ENCODE measurements at regions not wholly inside any gene's neighbourhood (a gene's known extent, or its start where the extent isn't known, plus 50 kb on each side); places are given as distances from the start of the nearest gene placed in this dataset.
"Not testable (repeated sequence)": the region's sequence is repeated elsewhere in the genome, so short reads cannot be mapped to it uniquely, and the experiment has no call there.

- ATAC-seq; H3K4me1 ChIP-seq (ENCODE audit: control insufficient read depth, insufficient read depth, low read length); intact Hi-C loops (cut with DNase I); H3K4me3 ChIP-seq (ENCODE audit: low read length); H3K9me3 ChIP-seq (ENCODE audit: control insufficient read depth, low read length); H3K27me3 ChIP-seq (ENCODE audit: control insufficient read depth, insufficient read depth); DNase-seq; H3K27ac ChIP-seq (ENCODE audit: low read length): not testable (repeated sequence)
Measured at GRCh38 chr2:131717907-131718306, 190.2 kb downstream of the CCDC74A start.

GRCh38 chr2:131721163-131721562 lies 193.5 kb downstream of the CCDC74A start:
- intact Hi-C loops (cut with DNase I); H3K4me3 ChIP-seq (ENCODE audit: low read length); H3K27ac ChIP-seq (ENCODE audit: low read length); DNase-seq; H3K27me3 ChIP-seq (ENCODE audit: control insufficient read depth, insufficient read depth); ATAC-seq; H3K9me3 ChIP-seq (ENCODE audit: control insufficient read depth, low read length); H3K4me1 ChIP-seq (ENCODE audit: control insufficient read depth, insufficient read depth, low read length): not testable (repeated sequence)
- WGBS = 78% methylated on average over 6 of the region's 6 CpGs

GRCh38 chr2:131722256-131722655 lies 194.6 kb downstream of the CCDC74A start:
- H3K9me3 ChIP-seq (ENCODE audit: control insufficient read depth, low read length); ATAC-seq; H3K27me3 ChIP-seq (ENCODE audit: control insufficient read depth, insufficient read depth); intact Hi-C loops (cut with DNase I); H3K27ac ChIP-seq (ENCODE audit: low read length); DNase-seq; H3K4me3 ChIP-seq (ENCODE audit: low read length); H3K4me1 ChIP-seq (ENCODE audit: control insufficient read depth, insufficient read depth, low read length): not testable (repeated sequence)
- WGBS = 88% methylated on average over 2 of the region's 2 CpGs

- intact Hi-C loops (cut with DNase I) = no loop called here
- Histone ChIP-seq H3K9me3 (ENCODE audit: control insufficient read depth, low read length) (no peaks in the 10 kb centered on the region), H3K4me3 (ENCODE audit: low read length) (no peak overlapping the region), H3K27ac (ENCODE audit: low read length) (no peak overlapping the region), H3K27me3 (ENCODE audit: control insufficient read depth, insufficient read depth) (no peaks in the 10 kb centered on the region), H3K4me1 (ENCODE audit: control insufficient read depth, insufficient read depth, low read length) (peaks cover 2% of the 10 kb centered on the region)
- DNase-seq (peak; percentile 57 to 87 (median 83)), ATAC-seq (peak; percentile 79 to 91)
- WGBS = 41% methylated on average over 46 of the region's 46 CpGs
Measured at GRCh38 chr2:131724019-131724418, 196.3 kb downstream of the CCDC74A start.

- H3K27me3 ChIP-seq (ENCODE audit: control insufficient read depth, insufficient read depth); intact Hi-C loops (cut with DNase I); ATAC-seq: not testable (repeated sequence)
Measured at GRCh38 chr2:131728451-131728850, 200.8 kb downstream of the CCDC74A start.

GRCh38 chr2:131733530-131733929 lies 205.8 kb downstream of the CCDC74A start:
- H3K27me3 ChIP-seq (ENCODE audit: control insufficient read depth, insufficient read depth); H3K4me3 ChIP-seq (ENCODE audit: low read length); H3K9me3 ChIP-seq (ENCODE audit: control insufficient read depth, low read length); H3K27ac ChIP-seq (ENCODE audit: low read length); DNase-seq; H3K4me1 ChIP-seq (ENCODE audit: control insufficient read depth, insufficient read depth, low read length); intact Hi-C loops (cut with DNase I); ATAC-seq: not testable (repeated sequence)
- WGBS = 70% methylated on average over 1 of the region's 1 CpG

More at GRCh38 chr2:131728451-131728850, 200.8 kb downstream of the CCDC74A start:
- not testable (repeated sequence) for H3K9me3 ChIP-seq (ENCODE audit: control insufficient read depth, low read length); H3K4me1 ChIP-seq (ENCODE audit: control insufficient read depth, insufficient read depth, low read length); H3K4me3 ChIP-seq (ENCODE audit: low read length); DNase-seq; H3K27ac ChIP-seq (ENCODE audit: low read length)

GRCh38 chr2:131736406-131736805 lies 208.7 kb downstream of the CCDC74A start:
- H3K4me3 ChIP-seq (ENCODE audit: low read length); DNase-seq; H3K4me1 ChIP-seq (ENCODE audit: control insufficient read depth, insufficient read depth, low read length); H3K27ac ChIP-seq (ENCODE audit: low read length); ATAC-seq; H3K9me3 ChIP-seq (ENCODE audit: control insufficient read depth, low read length); intact Hi-C loops (cut with DNase I); H3K27me3 ChIP-seq (ENCODE audit: control insufficient read depth, insufficient read depth): not testable (repeated sequence)
- WGBS = 90% methylated on average over 1 of the region's 1 CpG

GRCh38 chr2:131738533-131738932 lies 210.8 kb downstream of the CCDC74A start:
- H3K27me3 ChIP-seq (ENCODE audit: control insufficient read depth, insufficient read depth); H3K27ac ChIP-seq (ENCODE audit: low read length); intact Hi-C loops (cut with DNase I); ATAC-seq; H3K9me3 ChIP-seq (ENCODE audit: control insufficient read depth, low read length); H3K4me3 ChIP-seq (ENCODE audit: low read length); DNase-seq; H3K4me1 ChIP-seq (ENCODE audit: control insufficient read depth, insufficient read depth, low read length): not testable (repeated sequence)
- WGBS = 77% methylated on average over 2 of the region's 2 CpGs

GRCh38 chr2:131738996-131739434 lies 211.3 kb downstream of the CCDC74A start:
- H3K4me1 ChIP-seq (ENCODE audit: control insufficient read depth, insufficient read depth, low read length); H3K27ac ChIP-seq (ENCODE audit: low read length); H3K4me3 ChIP-seq (ENCODE audit: low read length); H3K9me3 ChIP-seq (ENCODE audit: control insufficient read depth, low read length); intact Hi-C loops (cut with DNase I); H3K27me3 ChIP-seq (ENCODE audit: control insufficient read depth, insufficient read depth); ATAC-seq; DNase-seq: not testable (repeated sequence)
- 97% methylated on average over 1 of the region's 1 CpG for WGBS

GRCh38 chr2:131753640-131754561 lies 226.2 kb downstream of the CCDC74A start:
- Histone ChIP-seq H3K4me3 (ENCODE audit: low read length) (no peak overlapping the region), H3K27ac (ENCODE audit: low read length) (no peak overlapping the region), H3K9me3 (ENCODE audit: control insufficient read depth, low read length) (no peaks in the 10 kb centered on the region), H3K4me1 (ENCODE audit: control insufficient read depth, insufficient read depth, low read length) (no peaks in the 10 kb centered on the region), H3K27me3 (ENCODE audit: control insufficient read depth, insufficient read depth) (no peaks in the 10 kb centered on the region)
- ATAC-seq (no peak), DNase-seq (peak in 1 of 3 donors; percentile 8)
- 69% methylated on average over 50 of the region's 50 CpGs for WGBS
- intact Hi-C loops (cut with DNase I) = no loop called here

GRCh38 chr2:131754929-131755720 lies 227.4 kb downstream of the CCDC74A start:
- Histone ChIP-seq H3K27me3 (ENCODE audit: control insufficient read depth, insufficient read depth) (no peaks in the 10 kb centered on the region), H3K4me3 (ENCODE audit: low read length) (no peak overlapping the region), H3K4me1 (ENCODE audit: control insufficient read depth, insufficient read depth, low read length) (no peaks in the 10 kb centered on the region), H3K27ac (ENCODE audit: low read length) (no peak overlapping the region), H3K9me3 (ENCODE audit: control insufficient read depth, low read length) (no peaks in the 10 kb centered on the region)
- WGBS = 76% methylated on average over 41 of the region's 41 CpGs
- DNase-seq (no peak), ATAC-seq (no peak)
- intact Hi-C loops (cut with DNase I) = no loop called here
